Fibroblast of mammary gland (primary cell): ENCODE measurements at regions not wholly inside any gene's neighbourhood (a gene's known extent, or its start where the extent isn't known, plus 50 kb on each side); places are given as distances from the start of the nearest gene placed in this dataset.
A peak's percentile ranks its signal among the peaks of the same experiment; 100 is the strongest.

ENCODE experiments used
- DNase-seq: peaks from one replicate; pipeline ENCODE4 v3.0.0-alpha.2; 2010; ENCODE audit warnings: low read depth
- H3K4me3 ChIP-seq: 2 replicates; pipeline ENCODE4 v1.5.1; 2011; ENCODE audit warnings: low read depth, mild to moderate bottlenecking, low read length, moderate library complexity; ENCODE audit not compliant: control insufficient read depth
- CTCF ChIP-seq: conservative IDR thresholded peaks from 2 replicates; pipeline ENCODE4 v1.5.1; 2011; ENCODE audit warnings: low read depth, low read length, inconsistent platforms; ENCODE audit not compliant: control insufficient read depth, insufficient read depth

GRCh38 chr1:208528578-208529240, 284.5 kb upstream of the PLXNA2 start:
- no peak overlapping the region for H3K4me3 ChIP-seq
- no peak for TF ChIP-seq CTCF
- peak; percentile 3 for DNase-seq

GRCh38 chr1:208531003-208531750, 287.0 kb upstream of the PLXNA2 start:
- no peak for DNase-seq
- TF ChIP-seq CTCF, result no peak
- no peak overlapping the region for H3K4me3 ChIP-seq

GRCh38 chr1:208533746-208534598, 289.8 kb upstream of the PLXNA2 start:
- no peak for TF ChIP-seq CTCF
- DNase-seq, result no peak
- no peak overlapping the region for H3K4me3 ChIP-seq

GRCh38 chr1:208534599-208534897, 290.4 kb upstream of the PLXNA2 start:
- TF ChIP-seq CTCF, result no peak
- no peak for DNase-seq
- no peak overlapping the region for H3K4me3 ChIP-seq

GRCh38 chr1:208534979-208535378, 290.8 kb upstream of the PLXNA2 start:
- H3K4me3 ChIP-seq, result no peak overlapping the region

More at GRCh38 chr1:208534979-208535378, 290.8 kb upstream of the PLXNA2 start:
- no peak for TF ChIP-seq CTCF
- DNase-seq, result no peak
